GM18909 (cell line): ENCODE measurements at regions not wholly inside any gene's neighbourhood (a gene's known extent, or its start where the extent isn't known, plus 50 kb on each side); places are given as distances from the start of the nearest gene placed in this dataset.

Experiments
- ATAC-seq: cut with Tn5 transposase; IDR thresholded peaks from one replicate; pipeline ENCODE4 v1.9.1; 2021; ENCODE audit warnings: mild to moderate bottlenecking; ENCODE audit not compliant: unreplicated experiment, poor library complexity

- ATAC-seq: no peak
These were observed 674.8 kb upstream of the INTU start for GRCh38 chr4:126957987-126958386.

- no peak for ATAC-seq
These were observed 674.3 kb upstream of the INTU start for GRCh38 chr4:126958482-126958881.

- ATAC-seq: no peak
These were observed 673.6 kb upstream of the INTU start for GRCh38 chr4:126959056-126959745.

- ATAC-seq: no peak
These were observed 672.0 kb upstream of the INTU start for GRCh38 chr4:126960760-126961159.

- ATAC-seq: no peak
These were observed 671.1 kb upstream of the INTU start for GRCh38 chr4:126961661-126962060.

- ATAC-seq: no peak
These were observed 666.9 kb upstream of the INTU start for GRCh38 chr4:126965877-126966276.

GRCh38 chr4:126969360-126970235 is 663.2 kb upstream of the INTU start:
- no peak for ATAC-seq

- no peak for ATAC-seq
These were observed 659.6 kb upstream of the INTU start for GRCh38 chr4:126973201-126973600.

- no peak for ATAC-seq
These were observed 655.7 kb upstream of the INTU start for GRCh38 chr4:126976850-126977632.

GRCh38 chr4:126986005-126986404 is 646.8 kb upstream of the INTU start:
- ATAC-seq: no peak

GRCh38 chr4:126986828-126987227 is 645.9 kb upstream of the INTU start:
- ATAC-seq: no peak

- ATAC-seq: no peak
These were observed 640.8 kb upstream of the INTU start for GRCh38 chr4:126991965-126992364.

- ATAC-seq: no peak
These were observed 639.8 kb upstream of the INTU start for GRCh38 chr4:126992910-126993309.

- no peak for ATAC-seq
These were observed 639.4 kb upstream of the INTU start for GRCh38 chr4:126993351-126993750.

- ATAC-seq: no peak
These were observed 637.5 kb upstream of the INTU start for GRCh38 chr4:126995235-126995634.

- ATAC-seq: no peak
These were observed 632.6 kb upstream of the INTU start for GRCh38 chr4:127000110-127000509.

- ATAC-seq: no peak
These were observed 631.9 kb upstream of the INTU start for GRCh38 chr4:127000846-127001245.

GRCh38 chr4:127001933-127002332 is 630.8 kb upstream of the INTU start:
- ATAC-seq: no peak

- ATAC-seq: no peak
These were observed 626.3 kb upstream of the INTU start for GRCh38 chr4:127006446-127006877.

- no peak for ATAC-seq
These were observed 625.5 kb upstream of the INTU start for GRCh38 chr4:127007305-127007704.

GRCh38 chr4:127012549-127012948 is 620.2 kb upstream of the INTU start:
- ATAC-seq: no peak
